ENCODE measurements at regions not wholly inside any gene's neighbourhood (a gene's known extent, or its start where the extent isn't known, plus 50 kb on each side); places are given as distances from the start of the nearest gene placed in this dataset.

DNA sequence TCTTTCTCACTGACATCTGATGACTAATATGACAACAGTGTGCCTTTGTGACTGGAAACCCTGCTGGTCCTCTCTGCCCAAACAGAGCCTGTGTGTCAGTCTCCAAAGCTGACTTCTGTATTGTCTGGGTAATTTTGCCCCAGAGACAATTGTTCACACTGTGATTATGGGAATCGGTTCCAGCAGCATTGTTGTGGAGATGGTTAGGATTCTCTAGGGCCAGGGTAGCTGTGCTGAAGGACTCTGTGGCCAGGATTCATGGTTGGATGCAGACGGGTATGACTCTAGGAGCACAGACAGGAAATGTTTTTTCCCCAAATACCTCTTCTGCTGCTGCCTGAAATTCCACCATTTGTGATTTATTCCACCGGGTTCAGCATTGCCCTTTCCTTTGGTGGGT is 57.5 kb upstream of the ITGA11 start:
- no peak for FAIRE-seq
- H3K27ac ChIP-seq (ENCODE audit: control insufficient read depth, insufficient read depth, low read length), result no peak overlapping the region

GRCh38 chr15:68491415-68492106 is 59.6 kb upstream of the ITGA11 start:
- no peak overlapping the region for H3K27ac ChIP-seq (ENCODE audit: control insufficient read depth, insufficient read depth, low read length)
- no peaks in the 10 kb centered on the region for H3K9me3 ChIP-seq (ENCODE audit: control insufficient read depth, low read depth, low read length)
- no peaks in the 10 kb centered on the region for H3K4me1 ChIP-seq (ENCODE audit: control insufficient read depth, extremely low read depth, insufficient read depth, low read length)
- TF ChIP-seq CTCF (optimal IDR thresholded peaks at IDR 0.05 in 1 of 3, IDR thresholded peaks at IDR 0.05 in 1 of 3, conservative IDR thresholded peaks at IDR 0.05 in 1 of 3; ENCODE audit: extremely low read depth in 1 of 3, insufficient read depth in 2 of 3, low read length in 3 of 3), result no peak
- no peak for TF ChIP-seq EZH2 (IDR thresholded peaks at IDR 0.05; ENCODE audit: low read length)
- no peak overlapping the region for H3K4me2 ChIP-seq (ENCODE audit: control insufficient read depth, extremely low read depth, insufficient read depth, low read depth, low read length)
- H3K9me1 ChIP-seq (ENCODE audit: control insufficient read depth, extremely low read depth, insufficient read depth, low read length), result no peaks in the 10 kb centered on the region
- DNase-seq (ENCODE audit: low read depth, low spot score) (no peak), FAIRE-seq (no peak)
- no peaks in the 10 kb centered on the region for H3K36me3 ChIP-seq (ENCODE audit: control insufficient read depth in 2 of 2, extremely low read depth in 1 of 2, insufficient read depth in 2 of 2, low read length in 2 of 2)
- H2AFZ ChIP-seq (ENCODE audit: control insufficient read depth, low read length), result no peak overlapping the region
- H3K9ac ChIP-seq (ENCODE audit: control insufficient read depth, extremely low read depth, insufficient read depth, low read length), result no peak overlapping the region
- no peaks in the 10 kb centered on the region for H4K20me1 ChIP-seq (ENCODE audit: control insufficient read depth, extremely low read depth, insufficient read depth, low read length)
- dilution Hi-C loops (cut with MboI; ENCODE audit: extremely low pct_ligation_motif_present, low sequenced_read_pairs), result no loop called here
- H3K79me2 ChIP-seq (ENCODE audit: control insufficient read depth, insufficient read depth, low read length), result no peaks in the 10 kb centered on the region
- H3K27me3 ChIP-seq (ENCODE audit: control insufficient read depth, extremely low read depth, insufficient read depth, low read length), result peaks cover 20% of the 10 kb centered on the region
- no peak overlapping the region for H3K4me3 ChIP-seq (ENCODE audit: control insufficient read depth in 2 of 3, extremely low read depth in 1 of 3, insufficient read depth in 2 of 3, low read depth in 1 of 3, low read length in 3 of 3)

More for the DNA sequence above, 57.5 kb upstream of the ITGA11 start:
- Histone ChIP-seq H3K79me2 (ENCODE audit: control insufficient read depth, insufficient read depth, low read length) (no peaks in the 10 kb centered on the region), H3K4me1 (ENCODE audit: control insufficient read depth, extremely low read depth, insufficient read depth, low read length) (no peaks in the 10 kb centered on the region), H3K4me3 (ENCODE audit: control insufficient read depth in 2 of 3, extremely low read depth in 1 of 3, insufficient read depth in 2 of 3, low read depth in 1 of 3, low read length in 3 of 3) (no peak overlapping the region), H3K9me3 (ENCODE audit: control insufficient read depth, low read depth, low read length) (no peaks in the 10 kb centered on the region), H3K9ac (ENCODE audit: control insufficient read depth, extremely low read depth, insufficient read depth, low read length) (no peak overlapping the region), H3K9me1 (ENCODE audit: control insufficient read depth, extremely low read depth, insufficient read depth, low read length) (no peaks in the 10 kb centered on the region), H3K4me2 (ENCODE audit: control insufficient read depth, extremely low read depth, insufficient read depth, low read depth, low read length) (no peak overlapping the region), H3K27me3 (ENCODE audit: control insufficient read depth, extremely low read depth, insufficient read depth, low read length) (peaks cover 35% of the 10 kb centered on the region), H4K20me1 (ENCODE audit: control insufficient read depth, extremely low read depth, insufficient read depth, low read length) (no peaks in the 10 kb centered on the region), H3K36me3 (ENCODE audit: control insufficient read depth in 2 of 2, extremely low read depth in 1 of 2, insufficient read depth in 2 of 2, low read length in 2 of 2) (no peaks in the 10 kb centered on the region), H2AFZ (ENCODE audit: control insufficient read depth, low read length) (no peak overlapping the region)
- TF ChIP-seq EZH2 (IDR thresholded peaks at IDR 0.05; ENCODE audit: low read length), result no peak
- TF ChIP-seq CTCF (optimal IDR thresholded peaks at IDR 0.05 in 1 of 3, IDR thresholded peaks at IDR 0.05 in 1 of 3, conservative IDR thresholded peaks at IDR 0.05 in 1 of 3; ENCODE audit: extremely low read depth in 1 of 3, insufficient read depth in 2 of 3, low read length in 3 of 3), result no peak
- dilution Hi-C loops (cut with MboI; ENCODE audit: extremely low pct_ligation_motif_present, low sequenced_read_pairs), result no loop called here
- DNase-seq (ENCODE audit: low read depth, low spot score), result no peak
